ENCODE measurements at regions not wholly inside any gene's neighbourhood (a gene's known extent, or its start where the extent isn't known, plus 50 kb on each side); places are given as distances from the start of the nearest gene placed in this dataset.
A peak's percentile ranks its signal among the peaks of the same experiment; 100 is the strongest.

- peak; percentile 10 for DNase-seq
These were observed 90.2 kb upstream of the RUNX1 start for GRCh38 chr21:35139382-35139715.

- DNase-seq: peak; percentile 20
These were observed 89.7 kb upstream of the RUNX1 start for GRCh38 chr21:35138665-35139381.

GRCh38 chr21:35136586-35137219 lies 87.6 kb upstream of the RUNX1 start:
- no peak for DNase-seq

GRCh38 chr21:35136106-35136505 lies 87.0 kb upstream of the RUNX1 start:
- DNase-seq: no peak

- no peak for DNase-seq
These were observed 86.4 kb upstream of the RUNX1 start for GRCh38 chr21:35135481-35135880.

- DNase-seq: no peak
These were observed 85.2 kb upstream of the RUNX1 start for GRCh38 chr21:35134309-35134708.

GRCh38 chr21:35128536-35128935 lies 79.4 kb upstream of the RUNX1 start:
- no peak for DNase-seq

GRCh38 chr21:35127851-35128250 lies 78.7 kb upstream of the RUNX1 start:
- DNase-seq: no peak

GRCh38 chr21:35127026-35127425 lies 77.9 kb upstream of the RUNX1 start:
- no peak for DNase-seq

- DNase-seq: no peak
These were observed 71.6 kb upstream of the RUNX1 start for GRCh38 chr21:35120631-35121180.

- DNase-seq: no peak
These were observed 70.5 kb upstream of the RUNX1 start for GRCh38 chr21:35119501-35120047.

GRCh38 chr21:35116777-35117176 lies 67.7 kb upstream of the RUNX1 start:
- no peak for DNase-seq

- DNase-seq: peak; percentile 3
These were observed 64.0 kb upstream of the RUNX1 start for GRCh38 chr21:35113064-35113463.

GRCh38 chr21:35111321-35111930 lies 62.3 kb upstream of the RUNX1 start:
- DNase-seq: no peak

GRCh38 chr21:35108887-35109286 lies 59.8 kb upstream of the RUNX1 start:
- DNase-seq: no peak

- DNase-seq: no peak
These were observed 58.4 kb upstream of the RUNX1 start for GRCh38 chr21:35107520-35107919.

GRCh38 chr21:35106246-35106835 lies 57.2 kb upstream of the RUNX1 start:
- DNase-seq: no peak

- DNase-seq: no peak
These were observed 53.6 kb upstream of the RUNX1 start for GRCh38 chr21:35102488-35103371.

GRCh38 chr21:35100349-35100811 lies 51.3 kb upstream of the RUNX1 start:
- peak; percentile 2 for DNase-seq

- no peak for DNase-seq
These were observed 50.2 kb upstream of the RUNX1 start for GRCh38 chr21:35099310-35099709.
